GM10266 (cell line): ENCODE measurements at regions not wholly inside any gene's neighbourhood (a gene's known extent, or its start where the extent isn't known, plus 50 kb on each side); places are given as distances from the start of the nearest gene placed in this dataset.

ENCODE experiments used
- DNase-seq: peaks from one replicate; pipeline ENCODE4 v3.0.0; 2012; ENCODE audit errors: extremely low spot score
- TF ChIP-seq, protein P1 (sequence below): IDR thresholded peaks from 2 replicates; pipeline ENCODE4 v1.5.1; 2012; ENCODE audit warnings: mild to moderate bottlenecking, low read depth; ENCODE audit not compliant: control insufficient read depth, insufficient read depth; ENCODE audit errors: missing control alignments

DNA sequence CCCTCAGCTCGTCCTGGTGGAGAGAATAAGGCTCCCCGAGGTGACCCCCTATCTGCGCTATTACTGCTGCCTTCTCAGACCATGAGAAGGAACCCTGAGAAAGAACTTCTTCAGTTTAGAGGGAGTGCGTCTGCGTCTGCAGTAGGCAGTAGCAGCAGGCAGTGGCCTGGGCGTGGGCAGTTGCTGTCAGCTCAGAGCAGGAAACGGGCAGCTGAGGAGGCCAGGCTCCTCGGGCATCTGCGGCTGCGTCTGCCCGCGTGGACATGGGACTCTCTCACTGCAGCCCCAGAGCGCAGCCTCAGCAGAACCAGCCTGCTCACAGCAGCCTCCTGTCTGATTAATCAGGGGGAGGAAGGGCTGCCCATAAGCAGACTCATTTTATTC is 49.8 kb upstream of the FCN1 start:
- TF ChIP-seq, protein P1, sequence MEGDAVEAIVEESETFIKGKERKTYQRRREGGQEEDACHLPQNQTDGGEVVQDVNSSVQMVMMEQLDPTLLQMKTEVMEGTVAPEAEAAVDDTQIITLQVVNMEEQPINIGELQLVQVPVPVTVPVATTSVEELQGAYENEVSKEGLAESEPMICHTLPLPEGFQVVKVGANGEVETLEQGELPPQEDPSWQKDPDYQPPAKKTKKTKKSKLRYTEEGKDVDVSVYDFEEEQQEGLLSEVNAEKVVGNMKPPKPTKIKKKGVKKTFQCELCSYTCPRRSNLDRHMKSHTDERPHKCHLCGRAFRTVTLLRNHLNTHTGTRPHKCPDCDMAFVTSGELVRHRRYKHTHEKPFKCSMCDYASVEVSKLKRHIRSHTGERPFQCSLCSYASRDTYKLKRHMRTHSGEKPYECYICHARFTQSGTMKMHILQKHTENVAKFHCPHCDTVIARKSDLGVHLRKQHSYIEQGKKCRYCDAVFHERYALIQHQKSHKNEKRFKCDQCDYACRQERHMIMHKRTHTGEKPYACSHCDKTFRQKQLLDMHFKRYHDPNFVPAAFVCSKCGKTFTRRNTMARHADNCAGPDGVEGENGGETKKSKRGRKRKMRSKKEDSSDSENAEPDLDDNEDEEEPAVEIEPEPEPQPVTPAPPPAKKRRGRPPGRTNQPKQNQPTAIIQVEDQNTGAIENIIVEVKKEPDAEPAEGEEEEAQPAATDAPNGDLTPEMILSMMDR, result no peak
- DNase-seq, result no peak

DNA sequence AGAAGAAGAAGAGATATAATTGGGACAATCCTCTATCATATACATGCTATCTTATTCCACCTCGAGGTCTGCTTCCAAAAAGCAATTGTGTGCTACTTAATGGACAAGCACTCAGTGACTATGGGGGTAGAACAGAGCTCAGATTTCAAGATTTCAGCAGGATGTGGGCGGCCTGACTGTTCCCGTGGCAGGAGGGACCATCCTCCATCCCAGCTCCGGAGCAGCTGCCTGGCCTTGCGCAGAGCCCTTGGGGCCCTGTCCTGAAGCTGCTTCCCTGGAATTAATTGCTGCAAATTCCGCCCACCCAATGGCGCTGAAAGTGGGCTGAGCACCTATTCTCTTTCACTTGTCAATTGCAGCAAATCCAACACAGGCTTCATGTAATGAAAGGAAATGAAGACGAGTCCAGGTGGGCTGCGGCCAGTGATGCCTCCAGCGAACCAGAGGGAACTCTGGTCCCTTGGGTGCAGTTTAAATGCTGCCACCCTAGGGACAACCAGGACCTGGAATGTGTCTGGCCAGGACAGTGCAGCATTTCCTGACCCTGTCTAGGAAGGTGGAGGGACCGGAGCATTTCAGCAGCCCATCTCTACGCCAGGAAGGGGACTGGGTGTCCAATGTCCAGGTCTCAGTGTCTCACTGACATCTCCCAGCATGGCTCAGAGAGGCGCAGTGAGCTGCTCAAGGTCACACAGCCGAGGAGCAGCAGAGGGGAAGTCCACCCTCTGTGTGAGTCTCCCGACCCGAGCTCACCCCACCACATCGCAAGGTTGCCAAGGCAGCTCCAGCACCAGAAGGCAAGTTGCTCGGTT is 50.5 kb upstream of the FCN1 start:
- no peak for DNase-seq

DNA sequence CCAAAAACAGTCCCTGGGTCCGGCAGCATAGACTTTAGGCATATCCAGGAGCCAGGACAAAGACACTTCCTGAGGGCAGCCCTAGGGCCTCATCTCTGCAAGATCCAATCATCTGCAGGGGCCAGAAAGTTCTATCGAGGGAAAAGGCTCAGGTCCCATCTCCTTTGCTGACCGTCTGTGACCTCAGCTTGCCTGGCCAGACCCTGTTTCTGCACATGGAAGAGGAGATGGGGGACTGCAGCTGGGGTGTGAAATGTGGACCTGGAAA is 51.0 kb upstream of the FCN1 start:
- DNase-seq, result no peak
- TF ChIP-seq, protein P1, result no peak

More for the DNA sequence above, 50.5 kb upstream of the FCN1 start:
- TF ChIP-seq, protein P1, result no peak

DNA sequence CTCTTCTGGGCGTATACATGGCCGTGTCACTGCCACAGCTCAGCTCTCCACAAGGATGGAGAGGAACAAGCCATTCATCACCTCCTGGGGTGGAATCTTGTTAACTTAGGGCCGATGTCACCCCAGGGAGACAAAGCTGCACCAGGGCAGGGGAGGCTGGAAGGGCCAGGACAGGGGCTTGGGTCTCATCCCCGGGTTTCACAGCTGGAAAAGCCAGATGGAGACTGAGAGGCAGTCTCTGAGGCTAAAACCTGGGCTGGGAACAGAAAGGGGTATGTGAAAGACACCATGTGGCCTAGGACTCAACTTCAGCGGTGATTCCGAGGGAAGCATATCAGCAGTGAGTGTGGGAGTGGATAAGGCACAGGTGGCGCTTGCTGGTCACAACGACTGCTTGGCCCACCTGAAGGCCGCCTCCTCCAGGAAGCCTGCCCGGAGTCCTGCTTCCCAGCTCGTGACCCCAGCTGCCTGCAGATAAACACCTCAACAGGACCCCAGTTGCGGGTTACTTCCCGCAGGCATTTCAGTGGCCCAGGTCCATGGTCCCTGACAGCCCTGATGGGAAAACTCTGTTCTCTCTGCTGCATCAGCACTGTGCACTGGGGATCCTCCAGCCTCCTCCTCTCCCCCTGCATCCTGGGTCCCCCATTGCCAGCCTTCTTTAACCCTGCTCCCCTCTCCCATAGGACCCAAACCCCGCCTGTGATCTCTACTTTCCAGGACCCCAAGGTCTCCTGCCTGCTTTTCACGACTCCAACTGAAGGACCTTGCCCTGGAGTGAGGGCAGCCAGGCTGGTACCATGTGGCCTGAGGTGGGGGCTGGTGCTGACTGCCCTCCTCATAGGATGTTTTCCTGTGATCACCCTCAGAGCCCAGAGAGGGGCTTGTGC is 51.7 kb upstream of the FCN1 start:
- no peak for DNase-seq
- TF ChIP-seq, protein P1, result no peak

DNA sequence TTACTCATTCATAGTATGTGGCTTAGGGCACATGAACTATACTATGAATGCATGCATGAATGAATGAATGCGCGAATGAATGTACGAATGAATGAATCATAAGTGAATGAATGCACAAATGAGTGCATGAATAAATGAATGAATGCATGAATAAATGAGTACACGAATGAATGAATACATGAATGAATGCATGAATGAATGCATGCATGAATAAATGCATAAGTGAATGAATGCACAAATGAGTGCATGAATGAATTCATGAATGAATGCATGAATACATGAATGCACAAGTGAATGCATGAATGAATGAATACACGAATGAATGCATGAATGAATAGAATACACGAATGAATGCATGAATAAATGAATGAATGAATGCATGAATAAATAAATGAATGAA is 52.5 kb upstream of the FCN1 start:
- no peak for DNase-seq
- TF ChIP-seq, protein P1, result no peak

DNA sequence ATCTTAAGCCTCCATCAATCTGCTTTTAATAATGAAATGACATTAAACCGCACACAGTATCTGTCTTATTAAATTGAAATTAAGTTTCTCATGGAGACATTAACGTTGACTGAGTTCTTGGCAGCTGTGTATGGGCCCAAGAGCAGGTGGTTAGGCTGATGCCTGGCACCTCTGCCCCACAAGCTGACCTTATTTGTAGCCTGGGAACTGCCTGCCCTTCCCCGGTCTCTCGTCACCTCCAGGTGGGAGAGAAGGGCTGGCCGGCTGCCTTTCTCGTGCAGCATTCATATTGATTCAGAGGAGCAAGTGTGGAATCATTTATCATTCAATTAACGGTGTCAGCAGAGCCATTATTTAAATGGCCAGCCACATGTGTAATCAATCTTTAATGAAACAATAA is 53.0 kb upstream of the FCN1 start:
- no peak for DNase-seq
- TF ChIP-seq, protein P1, result no peak

DNA sequence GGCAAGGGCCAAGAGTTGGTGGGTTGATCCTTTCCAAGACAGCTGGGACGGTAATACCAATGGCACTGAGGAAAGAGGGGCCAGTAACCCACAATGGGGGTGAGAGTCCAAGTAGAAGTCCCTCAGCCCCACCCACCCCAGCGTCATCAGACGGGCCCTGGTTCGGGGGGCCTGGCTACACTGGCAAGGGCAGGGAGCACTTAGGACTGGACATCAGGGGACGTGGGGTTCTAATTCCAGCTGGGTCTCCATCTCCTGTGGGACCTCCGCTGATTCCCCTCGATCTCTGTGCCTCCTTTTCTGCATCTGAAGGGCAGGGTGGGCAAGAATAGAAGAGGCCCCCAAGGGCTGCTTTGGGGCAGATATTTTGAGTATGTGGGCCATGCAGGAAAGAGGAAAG is 53.5 kb upstream of the FCN1 start:
- no peak for DNase-seq
- TF ChIP-seq, protein P1, result no peak
